HT1080 (cell line): ENCODE measurements at regions not wholly inside any gene's neighbourhood (a gene's known extent, or its start where the extent isn't known, plus 50 kb on each side); places are given as distances from the start of the nearest gene placed in this dataset.
A peak's percentile ranks its signal among the peaks of the same experiment; 100 is the strongest.

Experiments used
- DNase-seq: peaks from one replicate; pipeline ENCODE4 v3.0.0-alpha.2; 2015; ENCODE audit warnings: low read depth

DNA sequence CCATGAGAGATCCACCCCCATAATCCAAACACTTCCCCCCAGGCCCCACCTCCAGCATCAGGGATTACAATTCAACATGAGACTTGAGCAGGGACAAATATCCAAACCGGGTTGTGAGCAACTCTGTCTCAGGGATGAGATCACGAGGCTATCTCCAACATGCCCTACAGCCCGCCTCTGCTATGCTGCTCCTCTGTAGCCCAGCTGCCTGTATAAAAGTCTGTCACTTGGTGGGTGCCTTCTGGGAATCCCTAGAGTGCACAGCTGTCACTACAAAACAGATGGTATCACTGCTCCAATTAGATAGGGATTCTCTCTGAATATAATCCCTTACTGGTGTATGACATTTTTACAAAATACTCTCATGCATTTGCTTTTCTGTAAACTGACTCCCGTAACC is 114.9 kb upstream of the NANOS1 start:
- no peak for DNase-seq

DNA sequence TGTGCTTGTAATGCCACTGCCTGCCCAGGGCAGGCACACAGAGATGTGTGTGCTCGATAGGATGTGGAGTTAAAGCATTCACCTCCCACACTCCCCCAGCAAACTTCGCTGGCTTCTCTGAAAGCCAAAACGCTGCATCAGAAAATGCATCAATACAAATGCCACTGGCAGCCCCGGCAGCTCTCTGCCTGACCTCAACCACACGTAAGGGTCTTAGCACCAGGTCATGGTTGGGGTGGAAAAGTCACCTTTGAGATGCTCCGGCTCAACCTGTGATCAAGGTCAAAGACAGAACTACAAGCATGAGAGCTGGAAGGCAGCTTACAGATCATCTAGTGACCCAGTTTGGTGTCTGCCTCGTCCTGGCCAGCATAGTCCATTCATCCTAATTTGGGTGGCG is 114.4 kb upstream of the NANOS1 start:
- DNase-seq, result no peak

DNA sequence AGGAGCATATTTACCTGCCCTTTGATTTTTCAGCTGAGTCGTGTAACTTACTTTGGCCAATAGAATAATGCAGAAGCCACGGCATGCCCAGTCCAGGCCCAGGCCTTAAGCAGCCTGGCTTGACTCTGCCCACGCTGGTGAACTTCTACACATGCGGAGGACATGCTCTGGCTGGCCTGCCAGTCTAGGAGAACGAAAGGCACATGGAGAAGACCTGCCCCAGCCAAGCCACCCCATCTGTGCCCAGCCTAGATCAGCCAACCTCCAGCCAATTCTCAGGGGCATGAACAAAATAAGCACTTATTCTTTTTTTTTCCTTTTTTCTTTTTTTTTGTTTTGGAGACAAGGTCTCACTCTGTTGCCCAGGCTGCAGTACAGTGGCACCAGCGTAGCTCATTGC is 112.7 kb upstream of the NANOS1 start:
- no peak for DNase-seq

- DNase-seq, result no peak
Observed at GRCh38 chr10:118917701-118918100, 111.8 kb upstream of the NANOS1 start.

- DNase-seq, result no peak
Observed at GRCh38 chr10:118918116-118918515, 111.4 kb upstream of the NANOS1 start.

GRCh38 chr10:118918587-118918986 is 110.9 kb upstream of the NANOS1 start:
- peak; percentile 9 for DNase-seq

DNA sequence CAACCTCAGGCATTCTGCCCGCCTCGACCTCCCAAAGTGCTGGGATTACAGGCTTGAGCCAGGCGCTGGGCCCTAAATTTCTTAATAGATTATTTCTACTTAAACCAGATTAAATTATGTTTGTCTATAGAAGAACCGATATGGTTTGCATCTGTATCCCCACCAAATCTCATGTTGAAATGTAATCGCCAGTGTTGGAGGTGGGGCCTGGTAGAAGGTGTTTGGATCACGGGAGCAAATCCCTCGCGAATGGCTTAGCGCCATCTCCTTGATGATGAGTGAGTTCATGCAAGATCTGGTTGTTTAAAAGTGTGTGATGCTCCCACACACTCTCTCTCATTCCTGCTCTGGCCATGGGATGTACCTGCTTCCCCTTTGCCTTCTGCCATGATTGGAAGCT is 109.3 kb upstream of the NANOS1 start:
- no peak for DNase-seq

DNA sequence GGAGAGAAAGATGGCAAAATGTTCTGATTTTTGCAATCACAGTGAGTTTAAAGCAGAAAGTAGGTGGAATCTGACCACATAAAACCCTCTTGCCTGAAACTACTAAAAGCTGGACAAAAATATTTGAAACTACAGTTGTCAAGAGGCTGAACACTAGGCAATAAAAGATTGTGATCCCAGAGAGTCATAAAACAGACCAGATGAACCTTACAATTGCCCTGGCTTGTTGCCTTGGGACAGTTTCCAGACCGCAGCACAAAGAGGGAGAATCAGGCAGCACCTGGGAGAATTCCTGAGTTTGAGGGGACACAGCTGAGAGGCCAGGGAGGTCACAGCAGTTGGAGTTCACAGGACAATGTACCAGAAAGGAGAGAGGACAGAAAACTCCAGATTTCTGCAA is 107.3 kb upstream of the NANOS1 start:
- DNase-seq, result no peak

GRCh38 chr10:118922972-118923371 is 106.5 kb upstream of the NANOS1 start:
- DNase-seq, result no peak

DNA sequence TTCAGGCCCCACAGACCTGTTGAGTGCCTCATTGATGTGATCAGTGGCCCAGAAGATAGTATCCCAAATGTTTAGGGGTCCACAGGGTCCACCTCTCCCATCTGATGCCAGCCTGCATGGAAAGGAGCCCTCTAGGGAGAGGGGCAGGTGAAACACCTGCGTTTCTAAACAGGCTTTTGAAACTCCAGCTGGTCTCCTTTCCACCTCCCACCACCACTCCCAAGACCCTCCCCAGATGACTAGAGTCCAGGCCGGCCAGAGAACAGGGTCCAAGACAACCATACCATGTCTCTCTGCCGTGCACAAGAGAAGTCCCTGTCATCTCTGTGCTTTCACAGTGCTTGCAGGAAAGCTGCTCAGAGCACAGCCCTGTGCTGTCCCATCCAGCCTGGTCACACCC is 105.0 kb upstream of the NANOS1 start:
- no peak for DNase-seq

- no peak for DNase-seq
Observed at GRCh38 chr10:118925404-118926071, 104.0 kb upstream of the NANOS1 start.

- DNase-seq, result no peak
Observed at GRCh38 chr10:118926072-118926417, 103.5 kb upstream of the NANOS1 start.

DNA sequence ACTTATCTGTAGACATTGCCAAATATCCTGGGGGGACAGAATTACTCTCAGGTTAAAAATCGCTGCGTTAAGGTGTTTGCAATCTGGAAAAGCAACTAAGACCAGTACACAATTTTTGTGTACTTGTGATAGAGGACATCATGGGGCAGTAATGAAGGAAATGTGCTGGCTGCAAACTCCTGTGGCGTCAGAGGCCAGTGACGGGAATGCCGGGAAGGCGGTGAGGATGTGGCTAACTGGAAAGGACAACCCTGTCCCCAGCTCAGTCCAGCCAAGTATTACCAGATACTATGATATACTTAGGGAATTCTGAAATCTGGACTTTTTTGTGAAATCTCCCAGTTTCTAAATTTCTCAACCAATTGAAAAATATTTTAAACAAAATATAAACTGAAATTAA is 103.1 kb upstream of the NANOS1 start:
- no peak for DNase-seq

DNA sequence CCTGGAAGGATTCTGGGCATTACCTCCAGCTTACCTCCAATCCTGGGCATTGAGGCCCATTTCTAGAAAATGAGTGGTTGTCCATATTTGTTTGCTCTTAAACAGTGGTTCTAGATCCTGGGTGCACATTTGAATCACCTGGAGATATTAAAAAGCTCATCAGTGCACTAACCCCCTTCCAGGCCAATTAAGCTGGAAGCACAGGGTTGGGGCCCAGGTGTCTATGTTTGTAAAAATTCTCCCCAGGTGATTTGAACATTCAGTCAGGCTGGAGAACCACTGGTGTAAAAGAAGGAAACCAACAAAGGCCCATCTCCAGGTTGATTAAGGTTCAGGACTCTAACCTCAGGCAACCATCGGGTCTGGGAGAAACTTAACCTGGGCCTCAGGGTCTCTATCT is 102.6 kb upstream of the NANOS1 start:
- DNase-seq, result no peak

- no peak for DNase-seq
Observed at GRCh38 chr10:118927321-118927720, 102.2 kb upstream of the NANOS1 start.

DNA sequence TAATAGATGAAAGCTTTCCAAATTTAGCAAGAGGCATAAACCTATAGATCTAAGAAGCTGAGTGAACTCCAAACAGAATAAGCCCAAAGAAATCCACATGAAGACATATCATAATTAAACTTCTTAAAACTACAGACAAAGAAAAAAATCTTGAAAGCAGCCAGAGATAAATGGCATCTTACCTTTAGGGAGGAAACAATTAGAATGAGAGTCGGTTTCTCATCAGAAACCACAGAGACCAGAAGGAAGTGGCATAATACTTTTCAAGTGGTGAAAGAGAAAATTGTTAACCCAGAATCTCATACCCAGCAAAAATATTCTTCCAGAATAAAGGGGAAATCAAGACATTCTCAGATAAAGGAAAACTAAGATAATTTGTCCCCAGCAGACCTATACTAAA is 98.9 kb upstream of the NANOS1 start:
- no peak for DNase-seq

DNA sequence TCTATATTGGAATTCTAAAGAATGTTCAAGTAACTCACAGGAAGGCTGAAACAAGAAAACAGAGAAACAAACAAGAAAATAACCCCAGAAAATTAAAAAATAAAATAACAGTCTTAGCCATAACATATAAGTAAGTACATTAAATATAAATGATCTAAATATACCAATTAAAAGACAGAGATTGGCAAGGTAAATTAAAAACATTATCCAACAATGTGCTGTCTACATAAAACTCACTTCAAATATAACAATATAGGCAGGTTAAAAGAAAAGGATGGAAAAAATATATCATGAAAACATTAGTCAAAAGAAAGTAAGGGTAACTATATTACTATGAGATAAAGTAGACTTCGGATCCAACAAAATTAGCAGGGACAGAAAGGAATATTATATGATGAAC is 98.1 kb upstream of the NANOS1 start:
- no peak for DNase-seq

GRCh38 chr10:118932154-118932553 is 97.4 kb upstream of the NANOS1 start:
- peak; percentile 24 for DNase-seq

GRCh38 chr10:118937226-118937625 is 92.3 kb upstream of the NANOS1 start:
- no peak for DNase-seq

- no peak for DNase-seq
Observed at GRCh38 chr10:118939211-118940007, 90.1 kb upstream of the NANOS1 start.

GRCh38 chr10:118940386-118940785 is 89.1 kb upstream of the NANOS1 start:
- DNase-seq, result no peak

GRCh38 chr10:118943253-118943652 is 86.3 kb upstream of the NANOS1 start:
- DNase-seq, result no peak

- DNase-seq, result no peak
Observed at GRCh38 chr10:118944959-118945633, 84.4 kb upstream of the NANOS1 start.
